H1 (cell line): ENCODE measurements at regions not wholly inside any gene's neighbourhood (a gene's known extent, or its start where the extent isn't known, plus 50 kb on each side); places are given as distances from the start of the nearest gene placed in this dataset.

Experiments used
- CTCF ChIA-PET: fragments of 300-600 bp; sonication (Branson Sonifier 250); formaldehyde crosslinking; loops from one replicate; lab custom pipeline; 2021; ENCODE audit not compliant: partially characterized antibody; lab: Charles Lee
- POLR2A ChIA-PET: fragments of 300-600 bp; sonication (Branson Sonifier 250); formaldehyde crosslinking; loops from one replicate; lab custom pipeline; 2021; ENCODE audit warnings: inconsistent platforms; ENCODE audit not compliant: partially characterized antibody; lab: Charles Lee
- DNase-seq, 2 experiments: peaks; one replicate each; pipeline versions ENCODE4 v3.0.0 to v3.0.0-alpha.2; 2010 to 2022; ENCODE audit warnings: low spot score in 2 of 2, low read depth in 1 of 2, mixed read lengths in 1 of 2
- FAIRE-seq: peaks from 2 replicates; lab custom pipeline; 2011; peaks lifted over from hg19 to GRCh38; lab: Jason Lieb, UNC
- H2AFZ ChIP-seq: 2 replicates; pipeline ENCODE4 v1.8.1; 2012; ENCODE audit warnings: low read length, inconsistent platforms
- H2AK5ac ChIP-seq: 2 replicates; pipeline ENCODE4 v1.6.1; 2013; ENCODE audit warnings: low read depth, low read length
- H2BK120ac ChIP-seq: replicated peaks from 2 replicates; pipeline ENCODE3; 2013; ENCODE audit warnings: low read depth, low read length, inconsistent platforms
- H2BK12ac ChIP-seq: 2 replicates; pipeline ENCODE4 v1.6.1; 2013; ENCODE audit warnings: low read depth, low read length
- H2BK15ac ChIP-seq: 2 replicates; pipeline ENCODE4 v1.6.1; 2013; ENCODE audit warnings: low read length
- H2BK20ac ChIP-seq: 2 replicates; pipeline ENCODE4 v1.6.1; 2013; ENCODE audit warnings: low read length
- H2BK5ac ChIP-seq: 2 replicates; pipeline ENCODE4 v1.6.1; 2013; ENCODE audit warnings: low read depth, low read length
- H3K14ac ChIP-seq: 2 replicates; pipeline ENCODE4 v1.6.1; 2013; ENCODE audit warnings: inconsistent platforms; ENCODE audit not compliant: insufficient read length
- H3K18ac ChIP-seq: 2 replicates; pipeline ENCODE4 v1.6.1; 2013; ENCODE audit warnings: low read length; ENCODE audit errors: extremely low read depth
- H3K23ac ChIP-seq: 2 replicates; pipeline ENCODE4 v1.6.1; 2013; ENCODE audit warnings: inconsistent platforms; ENCODE audit not compliant: insufficient read length
- H3K23me2 ChIP-seq: 2 replicates; pipeline ENCODE4 v1.6.1; 2013; ENCODE audit warnings: low read depth, low read length
- H3K27ac ChIP-seq: 2 replicates; pipeline ENCODE4 v1.6.1; 2011; ENCODE audit warnings: low read depth, low read length, inconsistent platforms
- H3K27me3 ChIP-seq, 4 experiments: replicated peaks in 1 of 4; 1 replicate in 1 of 4; 2 replicates in 3 of 4; pipeline versions ENCODE4 v1.6.1 to v1.8.1; 2011 to 2013; ENCODE audit warnings: low read length in 3 of 4, mild to moderate bottlenecking in 3 of 4, inconsistent platforms in 2 of 4, mixed read lengths in 2 of 4, moderate library complexity in 1 of 4; ENCODE audit not compliant: control insufficient read depth in 3 of 4, insufficient read depth in 3 of 4; ENCODE audit errors: extremely low read depth in 1 of 4
- H3K36me3 ChIP-seq, 4 experiments: 2 replicates each; pipeline versions ENCODE4 v1.6.1 to v1.8.1; 2011 to 2013; ENCODE audit warnings: mild to moderate bottlenecking in 4 of 4, low read length in 3 of 4, moderate library complexity in 2 of 4, control low read depth in 1 of 4, inconsistent platforms in 1 of 4; ENCODE audit not compliant: insufficient read depth in 4 of 4, control insufficient read depth in 2 of 4
- H3K4ac ChIP-seq: replicated peaks from 2 replicates; pipeline ENCODE3; 2013; ENCODE audit warnings: low read length, low read depth, mixed read lengths, inconsistent platforms; ENCODE audit not compliant: insufficient read length
- H3K4me1 ChIP-seq, 4 experiments: replicated peaks in 1 of 4; 1 replicate in 1 of 4; 2 replicates in 3 of 4; pipeline versions ENCODE4 v1.6.1 to v1.8.1; 2011 to 2013; ENCODE audit warnings: low read length in 3 of 4, inconsistent platforms in 2 of 4, mixed read lengths in 1 of 4; ENCODE audit not compliant: insufficient read depth in 4 of 4, control insufficient read depth in 3 of 4
- H3K4me2 ChIP-seq, 2 experiments: 2 replicates each; pipeline versions ENCODE4 v1.6.1 to v1.8.1; 2011 to 2013; ENCODE audit warnings: low read depth in 2 of 2, low read length in 2 of 2, control low read depth in 1 of 2, inconsistent platforms in 1 of 2, mild to moderate bottlenecking in 1 of 2; ENCODE audit not compliant: insufficient read depth in 1 of 2
- H3K4me3 ChIP-seq, 4 experiments: fragments of 200-600, 300-600 bp in 1 of 4; sonication (generic), shearing (Covaris generic), sonication (Bioruptor Twin) in 1 of 4; 2 replicates each; pipeline versions ENCODE4 v1.5.1 to v1.8.1; 2011 to 2016; ENCODE audit warnings: low read length in 4 of 4, low read depth in 3 of 4, control low read depth in 2 of 4, inconsistent platforms in 2 of 4, mild to moderate bottlenecking in 2 of 4, mixed read lengths in 1 of 4, moderate library complexity in 1 of 4; ENCODE audit not compliant: insufficient read depth in 2 of 4; ENCODE audit errors: extremely low read depth in 1 of 4
- H3K56ac ChIP-seq: replicated peaks from 2 replicates; pipeline ENCODE3; 2013; ENCODE audit warnings: low read depth, mild to moderate bottlenecking, mixed read lengths, low read length, inconsistent platforms; ENCODE audit not compliant: insufficient read length
- H3K79me1 ChIP-seq: 2 replicates; pipeline ENCODE4 v1.6.1; 2013; ENCODE audit warnings: low read depth, low read length, control low read depth
- H3K79me2 ChIP-seq, 2 experiments: 2 replicates each; pipeline versions ENCODE4 v1.6.1 to v1.8.1; 2012 to 2013; ENCODE audit warnings: low read length in 2 of 2, mild to moderate bottlenecking in 2 of 2, inconsistent platforms in 1 of 2; ENCODE audit not compliant: insufficient read depth in 2 of 2, control insufficient read depth in 1 of 2
- H3K9ac ChIP-seq, 4 experiments: replicated peaks in 1 of 4; 1 replicate in 1 of 4; 2 replicates in 3 of 4; pipeline versions ENCODE4 v1.6.1 to v1.8.1; 2011 to 2013; ENCODE audit warnings: low read depth in 3 of 4, low read length in 3 of 4, control low read depth in 2 of 4, mild to moderate bottlenecking in 2 of 4, moderate library complexity in 2 of 4, inconsistent platforms in 1 of 4; ENCODE audit errors: extremely low read depth in 1 of 4
- H3K9me3 ChIP-seq, 2 experiments: 2 replicates each; pipeline versions ENCODE4 v1.6.1 to v1.8.1; 2012 to 2013; ENCODE audit warnings: mild to moderate bottlenecking in 2 of 2, moderate library complexity in 2 of 2, control low read depth in 1 of 2, inconsistent platforms in 1 of 2, low read depth in 1 of 2, low read length in 1 of 2, mixed read lengths in 1 of 2; ENCODE audit not compliant: insufficient read depth in 2 of 2
- H4K20me1 ChIP-seq, 2 experiments: replicated peaks in 1 of 2; 2 replicates each; pipeline versions ENCODE3 to v1.8.1; 2011 to 2013; ENCODE audit warnings: inconsistent platforms in 2 of 2, low read length in 2 of 2, mild to moderate bottlenecking in 1 of 2; ENCODE audit not compliant: insufficient read depth in 2 of 2, control insufficient read depth in 1 of 2
- H4K5ac ChIP-seq: 2 replicates; pipeline ENCODE4 v1.6.1; 2013; ENCODE audit warnings: low read length, low read depth, mixed read lengths, inconsistent platforms; ENCODE audit not compliant: insufficient read length
- H4K8ac ChIP-seq: 2 replicates; pipeline ENCODE4 v1.8.0; 2013; ENCODE audit warnings: mild to moderate bottlenecking, moderate library complexity, low read length, inconsistent platforms; ENCODE audit not compliant: insufficient read depth; ENCODE audit errors: extremely low read depth
- H4K91ac ChIP-seq: replicated peaks from 2 replicates; pipeline ENCODE3; 2013; ENCODE audit warnings: low read length, mixed read lengths, inconsistent platforms; ENCODE audit not compliant: insufficient read length
- CHD1 ChIP-seq: IDR thresholded peaks from 2 replicates; pipeline ENCODE4 v1.6.1; 2012; ENCODE audit warnings: low read depth, low read length, improper control_type of control experiment
- JUND ChIP-seq: IDR thresholded peaks from 2 replicates; pipeline ENCODE4 v1.6.1; 2011; ENCODE audit warnings: mild to moderate bottlenecking, improper control_type of control experiment, low read length
- KDM1A ChIP-seq: fragments of 200-600, 300-600 bp; sonication (generic); IDR thresholded peaks from 2 replicates; pipeline ENCODE4 v1.7.1; 2016; ENCODE audit warnings: mild to moderate bottlenecking, low read length, borderline replicate concordance
- RXRA ChIP-seq: IDR thresholded peaks from 2 replicates; pipeline ENCODE4 v1.6.1; 2011; ENCODE audit warnings: low read depth, mild to moderate bottlenecking, low read length, moderate library complexity; ENCODE audit not compliant: insufficient read depth
- SP2 ChIP-seq: IDR thresholded peaks from 2 replicates; pipeline ENCODE4 v1.6.1; 2012; ENCODE audit warnings: mild to moderate bottlenecking, low read length, inconsistent platforms
- TF ChIP-seq, protein P1 (sequence below): IDR thresholded peaks from 2 replicates; pipeline ENCODE4 v1.6.1; 2012; ENCODE audit warnings: inconsistent platforms
- TF ChIP-seq, protein P2 (sequence below): IDR thresholded peaks from 2 replicates; pipeline ENCODE4 v1.6.1; 2012; ENCODE audit warnings: inconsistent platforms

DNA sequence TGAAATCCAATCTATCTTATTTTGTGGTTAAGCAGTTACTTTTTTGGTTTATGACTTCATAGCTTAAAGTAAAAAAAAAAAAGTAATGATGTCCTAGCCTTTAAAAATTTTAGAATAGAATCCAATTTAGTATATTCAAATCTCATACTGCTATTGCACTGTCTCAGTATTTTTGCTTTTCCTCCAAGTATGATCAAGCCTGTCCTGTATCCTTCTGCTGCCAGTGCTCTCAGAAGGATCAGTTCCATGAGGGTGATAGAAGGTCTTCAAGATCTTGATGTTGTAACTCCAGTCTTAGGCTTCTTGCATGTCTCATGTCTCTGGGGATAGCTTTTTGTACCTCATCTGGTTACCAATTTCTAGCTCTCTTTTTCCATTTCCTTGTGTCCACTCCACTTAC is 324.2 kb upstream of the FAR2 start:
- Histone ChIP-seq H3K56ac (no peak overlapping the region), H3K4ac (no peak overlapping the region), H2AK5ac (no peak overlapping the region), H3K79me1 (no peaks in the 10 kb centered on the region), H3K4me2 (no peak overlapping the region), H4K20me1 (no peaks in the 10 kb centered on the region), H3K9ac (no peak overlapping the region), H2BK15ac (no peak overlapping the region), H4K8ac (no peak overlapping the region), H2BK12ac (no peak overlapping the region), H2BK5ac (no peak overlapping the region), H3K79me2 (no peaks in the 10 kb centered on the region), H3K18ac (no peak overlapping the region), H3K23ac (no peak overlapping the region), H3K4me3 (no peak overlapping the region), H3K9me3 (peaks cover 0 to under 1% of the 10 kb centered on the region in 2 experiments; a peak in 1 of 4 replicates), H4K91ac (no peak overlapping the region), H3K36me3 (no peaks in the 10 kb centered on the region), H3K23me2 (no peaks in the 10 kb centered on the region), H3K27me3 (no peaks in the 10 kb centered on the region), H3K14ac (no peak overlapping the region), H4K5ac (no peak overlapping the region), H3K4me1 (no peaks in the 10 kb centered on the region), H2AFZ (no peak overlapping the region), H3K27ac (no peak overlapping the region), H2BK20ac (no peak overlapping the region), H2BK120ac (no peak overlapping the region)
- CTCF ChIA-PET = interaction anchor here (3.2 kb wide), 1 partner anchor 8 kb away, joined by 17 read pairs; no protein-coding TSS in a partner anchor
- DNase-seq (no peak), FAIRE-seq (no peak)
- POLR2A ChIA-PET = no interaction called here
- TF ChIP-seq KDM1A (no peak), JUND (no peak), SP2 (no peak), CHD1 (no peak), RXRA (no peak)
- TF ChIP-seq, protein P1, sequence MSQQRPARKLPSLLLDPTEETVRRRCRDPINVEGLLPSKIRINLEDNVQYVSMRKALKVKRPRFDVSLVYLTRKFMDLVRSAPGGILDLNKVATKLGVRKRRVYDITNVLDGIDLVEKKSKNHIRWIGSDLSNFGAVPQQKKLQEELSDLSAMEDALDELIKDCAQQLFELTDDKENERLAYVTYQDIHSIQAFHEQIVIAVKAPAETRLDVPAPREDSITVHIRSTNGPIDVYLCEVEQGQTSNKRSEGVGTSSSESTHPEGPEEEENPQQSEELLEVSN = no peak
- TF ChIP-seq, protein P2, sequence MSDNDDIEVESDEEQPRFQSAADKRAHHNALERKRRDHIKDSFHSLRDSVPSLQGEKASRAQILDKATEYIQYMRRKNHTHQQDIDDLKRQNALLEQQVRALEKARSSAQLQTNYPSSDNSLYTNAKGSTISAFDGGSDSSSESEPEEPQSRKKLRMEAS = no peak
